ENCODE measurements at regions not wholly inside any gene's neighbourhood (a gene's known extent, or its start where the extent isn't known, plus 50 kb on each side); places are given as distances from the start of the nearest gene placed in this dataset.
"Not testable (repeated sequence)": the region's sequence is repeated elsewhere in the genome, so short reads cannot be mapped to it uniquely, and the experiment has no call there.

DNA sequence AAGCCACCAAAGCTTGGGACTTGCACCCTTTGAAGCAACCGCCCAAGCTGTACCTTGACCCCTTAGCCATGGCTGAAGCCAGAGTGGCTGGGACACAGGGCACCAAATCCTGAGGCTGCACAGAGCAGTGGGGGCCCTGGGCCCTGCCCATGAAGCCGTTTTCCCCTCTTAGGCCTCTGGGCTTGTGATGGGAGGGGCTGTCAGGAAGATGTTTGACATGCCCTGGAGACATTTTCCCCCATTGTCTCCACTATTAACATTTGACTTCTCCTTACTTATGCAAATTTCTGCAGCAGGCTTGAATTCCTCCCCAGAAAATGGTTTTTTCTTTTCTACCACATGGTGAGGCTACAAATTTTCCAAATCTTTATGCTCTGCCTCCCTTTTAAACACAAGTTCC is 522.2 kb downstream of the EDEM1 start:
- intact Hi-C loops (cut with DNase I), result no loop called here
- DNase-seq (no peak), ATAC-seq (no peak)
- TF ChIP-seq, protein P1, sequence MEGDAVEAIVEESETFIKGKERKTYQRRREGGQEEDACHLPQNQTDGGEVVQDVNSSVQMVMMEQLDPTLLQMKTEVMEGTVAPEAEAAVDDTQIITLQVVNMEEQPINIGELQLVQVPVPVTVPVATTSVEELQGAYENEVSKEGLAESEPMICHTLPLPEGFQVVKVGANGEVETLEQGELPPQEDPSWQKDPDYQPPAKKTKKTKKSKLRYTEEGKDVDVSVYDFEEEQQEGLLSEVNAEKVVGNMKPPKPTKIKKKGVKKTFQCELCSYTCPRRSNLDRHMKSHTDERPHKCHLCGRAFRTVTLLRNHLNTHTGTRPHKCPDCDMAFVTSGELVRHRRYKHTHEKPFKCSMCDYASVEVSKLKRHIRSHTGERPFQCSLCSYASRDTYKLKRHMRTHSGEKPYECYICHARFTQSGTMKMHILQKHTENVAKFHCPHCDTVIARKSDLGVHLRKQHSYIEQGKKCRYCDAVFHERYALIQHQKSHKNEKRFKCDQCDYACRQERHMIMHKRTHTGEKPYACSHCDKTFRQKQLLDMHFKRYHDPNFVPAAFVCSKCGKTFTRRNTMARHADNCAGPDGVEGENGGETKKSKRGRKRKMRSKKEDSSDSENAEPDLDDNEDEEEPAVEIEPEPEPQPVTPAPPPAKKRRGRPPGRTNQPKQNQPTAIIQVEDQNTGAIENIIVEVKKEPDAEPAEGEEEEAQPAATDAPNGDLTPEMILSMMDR (IDR thresholded peaks at IDR 0.05), result no peak
- peaks cover 0 to 6% (median 0%) of the 10 kb centered on the region in 7 donors for H3K27me3 ChIP-seq
- H3K4me3 ChIP-seq, result no peak overlapping the region
- no peak overlapping the region for H3K27ac ChIP-seq
- 52 to 56% methylated on average over 2 of the region's 2 CpGs for WGBS, 2 donors
- H3K9me3 ChIP-seq, result peaks cover 0 to 3% (median 0%) of the 10 kb centered on the region in 11 donors
- no peaks in the 10 kb centered on the region for H3K36me3 ChIP-seq
- H3K4me1 ChIP-seq, result no peaks in the 10 kb centered on the region

DNA sequence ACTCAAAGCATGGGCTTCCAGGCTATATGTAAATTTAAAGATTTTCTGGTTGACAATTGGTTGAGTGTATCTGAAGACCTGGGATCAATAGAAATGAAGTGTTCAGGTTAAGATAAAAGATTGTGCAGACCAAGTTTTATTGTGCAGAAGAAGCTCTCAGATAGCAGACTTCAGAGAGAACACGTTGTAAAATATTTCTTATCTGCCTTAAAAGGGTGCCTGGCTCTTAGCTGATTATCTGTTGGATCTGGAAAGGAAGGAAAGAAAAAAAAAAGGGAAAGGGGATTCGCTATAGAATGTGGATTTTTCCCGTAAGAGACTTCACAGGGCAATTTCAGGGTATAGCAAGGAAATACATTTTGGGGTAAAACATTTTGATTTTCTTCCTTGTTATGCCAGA is 523.2 kb downstream of the EDEM1 start:
- TF ChIP-seq, protein P1 (IDR thresholded peaks at IDR 0.05), result no peak
- H3K4me1 ChIP-seq, result no peaks in the 10 kb centered on the region
- intact Hi-C loops (cut with DNase I), result no loop called here
- no peak for DNase-seq
- 36 to 37% methylated on average over 3 of the region's 3 CpGs for WGBS, 2 donors
- H3K9me3 ChIP-seq, result peaks cover 0 to 3% (median 0%) of the 10 kb centered on the region in 11 donors
- no peak overlapping the region for H3K4me3 ChIP-seq
- H3K27me3 ChIP-seq, result peaks cover 0 to 6% (median 0%) of the 10 kb centered on the region in 7 donors
- H3K36me3 ChIP-seq, result no peaks in the 10 kb centered on the region
- no peak for ATAC-seq
- no peak overlapping the region for H3K27ac ChIP-seq

DNA sequence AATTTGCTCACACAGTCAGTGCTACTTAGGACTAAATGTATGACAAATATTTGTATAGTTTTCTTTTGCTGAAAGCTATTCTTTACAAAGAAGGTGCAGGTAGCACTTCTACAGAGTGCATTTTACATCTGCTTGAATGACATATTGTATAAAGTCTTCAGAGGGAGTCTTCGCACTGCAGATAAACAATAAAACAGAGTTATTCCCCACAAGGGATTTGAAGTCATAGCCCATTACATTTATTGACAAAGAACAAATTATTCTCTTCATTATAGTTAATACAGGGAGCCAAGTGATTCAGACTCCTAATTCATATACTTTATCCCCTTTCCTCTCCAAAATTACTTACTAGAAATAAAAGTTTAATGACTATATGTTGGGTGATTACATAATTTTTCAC is 529.7 kb downstream of the EDEM1 start:
- Histone ChIP-seq H3K4me1 (no peaks in the 10 kb centered on the region), H3K36me3 (no peaks in the 10 kb centered on the region), H3K4me3 (no peak overlapping the region), H3K27me3 (peaks cover 0 to 11% (median 0%) of the 10 kb centered on the region in 7 donors), H3K9me3 (peaks cover 0 to 8% (median 0%) of the 10 kb centered on the region in 11 donors), H3K27ac (no peak overlapping the region)
- DNase-seq (no peak), ATAC-seq (no peak)
- TF ChIP-seq, protein P1 (IDR thresholded peaks at IDR 0.05), result no peak
- intact Hi-C loops (cut with DNase I), result no loop called here
- WGBS, 2 donors, result 77 to 81% methylated on average over 1 of the region's 1 CpG

DNA sequence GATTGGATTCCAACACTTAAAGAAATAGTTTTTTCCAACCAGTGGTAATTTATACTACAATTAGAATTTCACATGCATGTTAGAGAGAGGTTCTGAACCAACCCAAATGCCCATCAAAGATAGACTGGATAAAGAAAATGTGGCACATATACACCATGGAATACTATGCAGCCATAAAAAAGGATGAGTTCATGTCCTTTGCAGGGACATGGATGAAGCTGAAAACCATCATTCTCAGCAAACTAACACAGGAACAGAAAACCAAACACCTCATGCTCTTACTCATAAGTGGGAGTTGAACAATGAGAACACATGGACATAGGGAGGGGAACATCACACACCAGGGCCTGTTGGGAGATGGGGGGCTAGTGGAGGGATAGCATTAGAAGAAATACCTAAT is 532.2 kb downstream of the EDEM1 start:
- H3K27me3 ChIP-seq, result peaks cover 0 to 11% (median 0%) of the 10 kb centered on the region in 7 donors
- intact Hi-C loops (cut with DNase I); H3K9me3 ChIP-seq; H3K36me3 ChIP-seq; H3K27ac ChIP-seq; ATAC-seq; H3K4me3 ChIP-seq; H3K4me1 ChIP-seq; DNase-seq: not testable (repeated sequence)

DNA sequence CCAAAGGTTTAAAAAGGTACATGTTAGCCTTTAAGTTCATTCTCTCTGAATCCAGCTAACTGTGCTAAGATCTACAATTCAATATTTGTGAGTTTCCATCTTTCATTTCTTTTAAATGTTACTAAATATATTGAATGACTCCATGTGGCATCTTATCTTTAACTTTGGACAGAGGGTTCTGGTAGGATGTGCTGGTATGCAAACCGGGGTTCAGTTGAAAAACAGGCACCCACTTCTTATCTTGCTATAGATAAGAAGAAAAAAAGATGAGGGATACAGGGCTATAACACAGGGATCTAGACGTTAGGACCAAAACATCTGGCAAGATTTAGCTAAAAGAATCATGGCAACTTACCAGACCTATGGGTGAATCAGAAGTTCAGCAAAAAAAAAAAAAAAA is 538.3 kb downstream of the EDEM1 start:
- WGBS, 2 donors, result 13 to 17% methylated on average over 2 of the region's 2 CpGs

More for the DNA sequence above, 538.3 kb downstream of the EDEM1 start:
- Histone ChIP-seq H3K4me1 (no peaks in the 10 kb centered on the region), H3K27ac (no peak overlapping the region), H3K4me3 (no peak overlapping the region), H3K9me3 (no peaks in the 10 kb centered on the region), H3K36me3 (no peaks in the 10 kb centered on the region), H3K27me3 (peaks cover 0 to 3% (median 0%) of the 10 kb centered on the region in 7 donors)
- ATAC-seq (no peak), DNase-seq (no peak)
- TF ChIP-seq, protein P1 (IDR thresholded peaks at IDR 0.05), result no peak
- intact Hi-C loops (cut with DNase I), result no loop called here

Measured in heart right ventricle (tissue), 16 donors.